ENCODE measurements at regions not wholly inside any gene's neighbourhood (a gene's known extent, or its start where the extent isn't known, plus 50 kb on each side); places are given as distances from the start of the nearest gene placed in this dataset.

- Mint-ChIP-seq H3K9me3 (no peaks in the 10 kb centered on the region), H3K36me3 (ENCODE audit: low read depth) (no peaks in the 10 kb centered on the region), H3K27ac (no peak overlapping the region), H3K4me1 (ENCODE audit: low read depth) (no peaks in the 10 kb centered on the region), H3K27me3 (ENCODE audit: low read depth) (no peaks in the 10 kb centered on the region), H3K4me3 (ENCODE audit: low read depth) (no peak overlapping the region)
- intact Hi-C loops (cut with micrococcal nuclease), result no loop called here
- DNase-seq (ENCODE audit: low spot score), result no peak
Measured at GRCh38 chr3:66754613-66755012, 243.5 kb upstream of the KBTBD8 start.

- intact Hi-C loops (cut with micrococcal nuclease), result no loop called here
- no peak overlapping the region for H3K4me3 Mint-ChIP-seq (ENCODE audit: low read depth)
- no peaks in the 10 kb centered on the region for H3K27me3 Mint-ChIP-seq (ENCODE audit: low read depth)
- no peaks in the 10 kb centered on the region for H3K36me3 Mint-ChIP-seq (ENCODE audit: low read depth)
- no peak for DNase-seq (ENCODE audit: low spot score)
- no peak overlapping the region for H3K27ac Mint-ChIP-seq
- H3K4me1 Mint-ChIP-seq (ENCODE audit: low read depth), result no peaks in the 10 kb centered on the region
- H3K9me3 Mint-ChIP-seq, result no peaks in the 10 kb centered on the region
Measured at GRCh38 chr3:66755924-66756323, 242.2 kb upstream of the KBTBD8 start.

- Mint-ChIP-seq H3K4me1 (ENCODE audit: low read depth) (no peaks in the 10 kb centered on the region), H3K9me3 (no peaks in the 10 kb centered on the region), H3K36me3 (ENCODE audit: low read depth) (no peaks in the 10 kb centered on the region), H3K27ac (no peak overlapping the region), H3K4me3 (ENCODE audit: low read depth) (no peak overlapping the region), H3K27me3 (ENCODE audit: low read depth) (no peaks in the 10 kb centered on the region)
- no peak for DNase-seq (ENCODE audit: low spot score)
- intact Hi-C loops (cut with micrococcal nuclease), result no loop called here
Measured at GRCh38 chr3:66756468-66757036, 241.6 kb upstream of the KBTBD8 start.

- no peak overlapping the region for H3K27ac Mint-ChIP-seq
- no peaks in the 10 kb centered on the region for H3K36me3 Mint-ChIP-seq (ENCODE audit: low read depth)
- intact Hi-C loops (cut with micrococcal nuclease), result no loop called here
- no peak for DNase-seq (ENCODE audit: low spot score)
- H3K9me3 Mint-ChIP-seq, result no peaks in the 10 kb centered on the region
- H3K4me1 Mint-ChIP-seq (ENCODE audit: low read depth), result no peaks in the 10 kb centered on the region
- H3K4me3 Mint-ChIP-seq (ENCODE audit: low read depth), result no peak overlapping the region
- H3K27me3 Mint-ChIP-seq (ENCODE audit: low read depth), result no peaks in the 10 kb centered on the region
Measured at GRCh38 chr3:66761093-66761780, 236.9 kb upstream of the KBTBD8 start.

- Mint-ChIP-seq H3K9me3 (no peaks in the 10 kb centered on the region), H3K4me3 (ENCODE audit: low read depth) (no peak overlapping the region), H3K27me3 (ENCODE audit: low read depth) (no peaks in the 10 kb centered on the region), H3K36me3 (ENCODE audit: low read depth) (no peaks in the 10 kb centered on the region), H3K27ac (no peak overlapping the region), H3K4me1 (ENCODE audit: low read depth) (no peaks in the 10 kb centered on the region)
- intact Hi-C loops (cut with micrococcal nuclease), result no loop called here
- no peak for DNase-seq (ENCODE audit: low spot score)
Measured at GRCh38 chr3:66762916-66763693, 235.0 kb upstream of the KBTBD8 start.

- H3K4me3 Mint-ChIP-seq (ENCODE audit: low read depth), result no peak overlapping the region
- no peaks in the 10 kb centered on the region for H3K9me3 Mint-ChIP-seq
- no peak overlapping the region for H3K27ac Mint-ChIP-seq
- no peaks in the 10 kb centered on the region for H3K36me3 Mint-ChIP-seq (ENCODE audit: low read depth)
- peaks cover 5% of the 10 kb centered on the region for H3K27me3 Mint-ChIP-seq (ENCODE audit: low read depth)
- intact Hi-C loops (cut with micrococcal nuclease), result no loop called here
- no peak for DNase-seq (ENCODE audit: low spot score)
- H3K4me1 Mint-ChIP-seq (ENCODE audit: low read depth), result no peaks in the 10 kb centered on the region
Measured at GRCh38 chr3:66778107-66778506, 220.0 kb upstream of the KBTBD8 start.

GRCh38 chr3:66778777-66779176 is 219.3 kb upstream of the KBTBD8 start:
- Mint-ChIP-seq H3K4me1 (ENCODE audit: low read depth) (no peaks in the 10 kb centered on the region), H3K27me3 (ENCODE audit: low read depth) (peaks cover 5% of the 10 kb centered on the region), H3K9me3 (no peaks in the 10 kb centered on the region), H3K4me3 (ENCODE audit: low read depth) (no peak overlapping the region), H3K27ac (no peak overlapping the region), H3K36me3 (ENCODE audit: low read depth) (no peaks in the 10 kb centered on the region)
- intact Hi-C loops (cut with micrococcal nuclease), result no loop called here
- DNase-seq (ENCODE audit: low spot score), result no peak

GRCh38 chr3:66785191-66785909 is 212.8 kb upstream of the KBTBD8 start:
- no peaks in the 10 kb centered on the region for H3K4me1 Mint-ChIP-seq (ENCODE audit: low read depth)
- no peak overlapping the region for H3K4me3 Mint-ChIP-seq (ENCODE audit: low read depth)
- no peak overlapping the region for H3K27ac Mint-ChIP-seq
- no peak for DNase-seq (ENCODE audit: low spot score)
- H3K9me3 Mint-ChIP-seq, result no peaks in the 10 kb centered on the region
- intact Hi-C loops (cut with micrococcal nuclease), result no loop called here
- H3K27me3 Mint-ChIP-seq (ENCODE audit: low read depth), result peaks cover 4% of the 10 kb centered on the region
- H3K36me3 Mint-ChIP-seq (ENCODE audit: low read depth), result no peaks in the 10 kb centered on the region

- intact Hi-C loops (cut with micrococcal nuclease), result no loop called here
- Mint-ChIP-seq H3K9me3 (no peaks in the 10 kb centered on the region), H3K27me3 (ENCODE audit: low read depth) (peaks cover 4% of the 10 kb centered on the region), H3K4me1 (ENCODE audit: low read depth) (no peaks in the 10 kb centered on the region), H3K36me3 (ENCODE audit: low read depth) (no peaks in the 10 kb centered on the region), H3K4me3 (ENCODE audit: low read depth) (no peak overlapping the region), H3K27ac (no peak overlapping the region)
- DNase-seq (ENCODE audit: low spot score), result no peak
Measured at GRCh38 chr3:66789580-66790237, 208.4 kb upstream of the KBTBD8 start.

- DNase-seq (ENCODE audit: low spot score), result no peak
- Mint-ChIP-seq H3K27ac (no peak overlapping the region), H3K27me3 (ENCODE audit: low read depth) (peaks cover 6% of the 10 kb centered on the region), H3K4me3 (ENCODE audit: low read depth) (no peak overlapping the region), H3K9me3 (no peaks in the 10 kb centered on the region), H3K4me1 (ENCODE audit: low read depth) (no peaks in the 10 kb centered on the region), H3K36me3 (ENCODE audit: low read depth) (no peaks in the 10 kb centered on the region)
- intact Hi-C loops (cut with micrococcal nuclease), result no loop called here
Measured at GRCh38 chr3:66792086-66792485, 206.0 kb upstream of the KBTBD8 start.

- H3K9me3 Mint-ChIP-seq, result no peaks in the 10 kb centered on the region
- no peaks in the 10 kb centered on the region for H3K4me1 Mint-ChIP-seq (ENCODE audit: low read depth)
- peaks cover 15% of the 10 kb centered on the region for H3K27me3 Mint-ChIP-seq (ENCODE audit: low read depth)
- no peaks in the 10 kb centered on the region for H3K36me3 Mint-ChIP-seq (ENCODE audit: low read depth)
- no peak for DNase-seq (ENCODE audit: low spot score)
- no peak overlapping the region for H3K27ac Mint-ChIP-seq
- H3K4me3 Mint-ChIP-seq (ENCODE audit: low read depth), result no peak overlapping the region
- intact Hi-C loops (cut with micrococcal nuclease), result no loop called here
Measured at GRCh38 chr3:66795365-66795764, 202.7 kb upstream of the KBTBD8 start.

GRCh38 chr3:66796343-66796742 is 201.8 kb upstream of the KBTBD8 start:
- intact Hi-C loops (cut with micrococcal nuclease), result no loop called here
- H3K4me3 Mint-ChIP-seq (ENCODE audit: low read depth), result no peak overlapping the region

More at GRCh38 chr3:66796343-66796742, 201.8 kb upstream of the KBTBD8 start:
- Mint-ChIP-seq H3K4me1 (ENCODE audit: low read depth) (no peaks in the 10 kb centered on the region), H3K36me3 (ENCODE audit: low read depth) (no peaks in the 10 kb centered on the region), H3K27ac (no peak overlapping the region), H3K27me3 (ENCODE audit: low read depth) (peaks cover 15% of the 10 kb centered on the region), H3K9me3 (no peaks in the 10 kb centered on the region)
- no peak for DNase-seq (ENCODE audit: low spot score)

All from activated T-helper 2 cell treated with anti-CD3 and anti-CD28 coated beads, Interferon-gamma antibody, Interleukin-2, Interleukin-4, amounts not matched to agents 10 μg/mL and 5 μg/mL and 100 μg/mL, durations not matched to agents 14 hours and 24 hours and 36 hours (primary cell).